H1 (cell line): ENCODE measurements at regions not wholly inside any gene's neighbourhood (a gene's known extent, or its start where the extent isn't known, plus 50 kb on each side); places are given as distances from the start of the nearest gene placed in this dataset.

Experiments
- CTCF ChIA-PET: fragments of 300-600 bp; sonication (Branson Sonifier 250); formaldehyde crosslinking; loops from one replicate; lab custom pipeline; 2021; ENCODE audit not compliant: partially characterized antibody; lab: Charles Lee
- POLR2A ChIA-PET: fragments of 300-600 bp; sonication (Branson Sonifier 250); formaldehyde crosslinking; loops from one replicate; lab custom pipeline; 2021; ENCODE audit warnings: inconsistent platforms; ENCODE audit not compliant: partially characterized antibody; lab: Charles Lee
- DNase-seq, 2 experiments: peaks; one replicate each; pipeline versions ENCODE4 v3.0.0 to v3.0.0-alpha.2; 2010 to 2022; ENCODE audit warnings: low spot score in 2 of 2, low read depth in 1 of 2, mixed read lengths in 1 of 2
- FAIRE-seq: peaks from 2 replicates; lab custom pipeline; 2011; peaks lifted over from hg19 to GRCh38; lab: Jason Lieb, UNC
- H2AFZ ChIP-seq: 2 replicates; pipeline ENCODE4 v1.8.1; 2012; ENCODE audit warnings: low read length, inconsistent platforms
- H2AK5ac ChIP-seq: 2 replicates; pipeline ENCODE4 v1.6.1; 2013; ENCODE audit warnings: low read depth, low read length
- H2BK120ac ChIP-seq: replicated peaks from 2 replicates; pipeline ENCODE3; 2013; ENCODE audit warnings: low read depth, low read length, inconsistent platforms
- H2BK12ac ChIP-seq: 2 replicates; pipeline ENCODE4 v1.6.1; 2013; ENCODE audit warnings: low read depth, low read length
- H2BK15ac ChIP-seq: 2 replicates; pipeline ENCODE4 v1.6.1; 2013; ENCODE audit warnings: low read length
- H2BK20ac ChIP-seq: 2 replicates; pipeline ENCODE4 v1.6.1; 2013; ENCODE audit warnings: low read length
- H2BK5ac ChIP-seq: 2 replicates; pipeline ENCODE4 v1.6.1; 2013; ENCODE audit warnings: low read depth, low read length
- H3K14ac ChIP-seq: 2 replicates; pipeline ENCODE4 v1.6.1; 2013; ENCODE audit warnings: inconsistent platforms; ENCODE audit not compliant: insufficient read length
- H3K18ac ChIP-seq: 2 replicates; pipeline ENCODE4 v1.6.1; 2013; ENCODE audit warnings: low read length; ENCODE audit errors: extremely low read depth
- H3K23ac ChIP-seq: 2 replicates; pipeline ENCODE4 v1.6.1; 2013; ENCODE audit warnings: inconsistent platforms; ENCODE audit not compliant: insufficient read length
- H3K23me2 ChIP-seq: 2 replicates; pipeline ENCODE4 v1.6.1; 2013; ENCODE audit warnings: low read depth, low read length
- H3K27ac ChIP-seq: 2 replicates; pipeline ENCODE4 v1.6.1; 2011; ENCODE audit warnings: low read depth, low read length, inconsistent platforms
- H3K27me3 ChIP-seq, 4 experiments: replicated peaks in 1 of 4; 1 replicate in 1 of 4; 2 replicates in 3 of 4; pipeline versions ENCODE4 v1.6.1 to v1.8.1; 2011 to 2013; ENCODE audit warnings: low read length in 3 of 4, mild to moderate bottlenecking in 3 of 4, inconsistent platforms in 2 of 4, mixed read lengths in 2 of 4, moderate library complexity in 1 of 4; ENCODE audit not compliant: control insufficient read depth in 3 of 4, insufficient read depth in 3 of 4; ENCODE audit errors: extremely low read depth in 1 of 4
- H3K36me3 ChIP-seq, 4 experiments: 2 replicates each; pipeline versions ENCODE4 v1.6.1 to v1.8.1; 2011 to 2013; ENCODE audit warnings: mild to moderate bottlenecking in 4 of 4, low read length in 3 of 4, moderate library complexity in 2 of 4, control low read depth in 1 of 4, inconsistent platforms in 1 of 4; ENCODE audit not compliant: insufficient read depth in 4 of 4, control insufficient read depth in 2 of 4
- H3K4ac ChIP-seq: replicated peaks from 2 replicates; pipeline ENCODE3; 2013; ENCODE audit warnings: low read length, low read depth, mixed read lengths, inconsistent platforms; ENCODE audit not compliant: insufficient read length
- H3K4me1 ChIP-seq, 4 experiments: replicated peaks in 1 of 4; 1 replicate in 1 of 4; 2 replicates in 3 of 4; pipeline versions ENCODE4 v1.6.1 to v1.8.1; 2011 to 2013; ENCODE audit warnings: low read length in 3 of 4, inconsistent platforms in 2 of 4, mixed read lengths in 1 of 4; ENCODE audit not compliant: insufficient read depth in 4 of 4, control insufficient read depth in 3 of 4
- H3K4me2 ChIP-seq, 2 experiments: 2 replicates each; pipeline versions ENCODE4 v1.6.1 to v1.8.1; 2011 to 2013; ENCODE audit warnings: low read depth in 2 of 2, low read length in 2 of 2, control low read depth in 1 of 2, inconsistent platforms in 1 of 2, mild to moderate bottlenecking in 1 of 2; ENCODE audit not compliant: insufficient read depth in 1 of 2
- H3K4me3 ChIP-seq, 4 experiments: fragments of 200-600, 300-600 bp in 1 of 4; sonication (generic), shearing (Covaris generic), sonication (Bioruptor Twin) in 1 of 4; 2 replicates each; pipeline versions ENCODE4 v1.5.1 to v1.8.1; 2011 to 2016; ENCODE audit warnings: low read length in 4 of 4, low read depth in 3 of 4, control low read depth in 2 of 4, inconsistent platforms in 2 of 4, mild to moderate bottlenecking in 2 of 4, mixed read lengths in 1 of 4, moderate library complexity in 1 of 4; ENCODE audit not compliant: insufficient read depth in 2 of 4; ENCODE audit errors: extremely low read depth in 1 of 4
- H3K56ac ChIP-seq: replicated peaks from 2 replicates; pipeline ENCODE3; 2013; ENCODE audit warnings: low read depth, mild to moderate bottlenecking, mixed read lengths, low read length, inconsistent platforms; ENCODE audit not compliant: insufficient read length
- H3K79me1 ChIP-seq: 2 replicates; pipeline ENCODE4 v1.6.1; 2013; ENCODE audit warnings: low read depth, low read length, control low read depth
- H3K79me2 ChIP-seq, 2 experiments: 2 replicates each; pipeline versions ENCODE4 v1.6.1 to v1.8.1; 2012 to 2013; ENCODE audit warnings: low read length in 2 of 2, mild to moderate bottlenecking in 2 of 2, inconsistent platforms in 1 of 2; ENCODE audit not compliant: insufficient read depth in 2 of 2, control insufficient read depth in 1 of 2
- H3K9ac ChIP-seq, 4 experiments: replicated peaks in 1 of 4; 1 replicate in 1 of 4; 2 replicates in 3 of 4; pipeline versions ENCODE4 v1.6.1 to v1.8.1; 2011 to 2013; ENCODE audit warnings: low read depth in 3 of 4, low read length in 3 of 4, control low read depth in 2 of 4, mild to moderate bottlenecking in 2 of 4, moderate library complexity in 2 of 4, inconsistent platforms in 1 of 4; ENCODE audit errors: extremely low read depth in 1 of 4
- H3K9me3 ChIP-seq, 2 experiments: 2 replicates each; pipeline versions ENCODE4 v1.6.1 to v1.8.1; 2012 to 2013; ENCODE audit warnings: mild to moderate bottlenecking in 2 of 2, moderate library complexity in 2 of 2, control low read depth in 1 of 2, inconsistent platforms in 1 of 2, low read depth in 1 of 2, low read length in 1 of 2, mixed read lengths in 1 of 2; ENCODE audit not compliant: insufficient read depth in 2 of 2
- H4K20me1 ChIP-seq, 2 experiments: replicated peaks in 1 of 2; 2 replicates each; pipeline versions ENCODE3 to v1.8.1; 2011 to 2013; ENCODE audit warnings: inconsistent platforms in 2 of 2, low read length in 2 of 2, mild to moderate bottlenecking in 1 of 2; ENCODE audit not compliant: insufficient read depth in 2 of 2, control insufficient read depth in 1 of 2
- H4K5ac ChIP-seq: 2 replicates; pipeline ENCODE4 v1.6.1; 2013; ENCODE audit warnings: low read length, low read depth, mixed read lengths, inconsistent platforms; ENCODE audit not compliant: insufficient read length
- H4K8ac ChIP-seq: 2 replicates; pipeline ENCODE4 v1.8.0; 2013; ENCODE audit warnings: mild to moderate bottlenecking, moderate library complexity, low read length, inconsistent platforms; ENCODE audit not compliant: insufficient read depth; ENCODE audit errors: extremely low read depth
- H4K91ac ChIP-seq: replicated peaks from 2 replicates; pipeline ENCODE3; 2013; ENCODE audit warnings: low read length, mixed read lengths, inconsistent platforms; ENCODE audit not compliant: insufficient read length
- BCL11A ChIP-seq, 2 experiments: IDR thresholded peaks; one replicate each; pipeline ENCODE4 v1.6.1; 2011; ENCODE audit warnings: low read depth in 2 of 2, low read length in 2 of 2, mild to moderate bottlenecking in 2 of 2
- BRCA1 ChIP-seq: IDR thresholded peaks from 2 replicates; pipeline ENCODE4 v1.6.1; 2012; ENCODE audit warnings: low read depth, low read length, improper control_type of control experiment
- CBX8 ChIP-seq: fragments of 300-800, 300-1000 bp; sonication (generic); IDR thresholded peaks from 2 replicates; pipeline ENCODE4 v1.7.1; 2016; ENCODE audit warnings: low read depth, low read length, borderline replicate concordance
- CHD2 ChIP-seq: IDR thresholded peaks from 2 replicates; pipeline ENCODE4 v1.6.1; 2012; ENCODE audit warnings: low read length, improper control_type of control experiment
- MAX ChIP-seq: IDR thresholded peaks from 2 replicates; pipeline ENCODE4 v1.6.1; 2012; ENCODE audit warnings: inconsistent platforms
- RFX5 ChIP-seq: IDR thresholded peaks from 2 replicates; pipeline ENCODE4 v1.6.1; 2011; ENCODE audit warnings: low read depth, low read length, improper control_type of control experiment, borderline replicate concordance
- SAP30 ChIP-seq: fragments of 300-600 bp; sonication (generic); IDR thresholded peaks from 2 replicates; pipeline ENCODE4 v1.7.1; 2012; ENCODE audit warnings: low read length, moderate library complexity, mild to moderate bottlenecking, inconsistent platforms; ENCODE audit not compliant: insufficient read depth, insufficient replicate concordance
- SIX5 ChIP-seq: IDR thresholded peaks from 2 replicates; pipeline ENCODE4 v1.6.1; 2011; ENCODE audit warnings: mild to moderate bottlenecking, low read depth, low read length
- SP2 ChIP-seq: IDR thresholded peaks from 2 replicates; pipeline ENCODE4 v1.6.1; 2012; ENCODE audit warnings: mild to moderate bottlenecking, low read length, inconsistent platforms
- SRF ChIP-seq: IDR thresholded peaks from 2 replicates; pipeline ENCODE4 v1.6.1; 2011; ENCODE audit warnings: mild to moderate bottlenecking, low read depth, low read length, moderate library complexity
- TAF7 ChIP-seq: optimal IDR thresholded peaks from 2 replicates; pipeline ENCODE3; 2011; ENCODE audit warnings: low read depth, mild to moderate bottlenecking, inconsistent platforms, low read length, moderate library complexity, borderline replicate concordance
- TEAD4 ChIP-seq: IDR thresholded peaks from 2 replicates; pipeline ENCODE4 v1.6.1; 2012; ENCODE audit warnings: low read depth, low read length, inconsistent platforms, mixed read lengths
- USF2 ChIP-seq: IDR thresholded peaks from 2 replicates; pipeline ENCODE4 v1.6.1; 2011; ENCODE audit warnings: low read length, improper control_type of control experiment
- ZNF274 ChIP-seq: IDR thresholded peaks from 2 replicates; pipeline ENCODE4 v1.7.0; 2012; ENCODE audit warnings: low read length, borderline replicate concordance; ENCODE audit errors: extremely low read depth
- WGBS, 2 experiments: shearing (Covaris generic) in 1 of 2; methylation state at CpG; one replicate each; pipeline versions ENCODE4 v1.1.6 to v1.1.7; 2013 to 2015; ENCODE audit warnings: low lambda C conversion rate in 2 of 2, mixed read lengths in 2 of 2, inconsistent platforms in 1 of 2, low coverage in 1 of 2, missing lambda C conversion rate in 1 of 2; ENCODE audit not compliant: insufficient replicate concordance in 2 of 2, insufficient coverage in 1 of 2, insufficient read length in 1 of 2; ENCODE audit errors: extremely low coverage in 1 of 2, missing lambda C conversion rate in 1 of 2; 5-methylcytosine and 5-hydroxymethylcytosine counted together

- Histone ChIP-seq H3K36me3 (no peaks in the 10 kb centered on the region), H3K79me2 (no peaks in the 10 kb centered on the region), H3K27ac (no peak overlapping the region), H2BK12ac (no peak overlapping the region), H3K4ac (no peak overlapping the region), H3K23ac (no peak overlapping the region), H2AFZ (no peak overlapping the region), H3K23me2 (no peaks in the 10 kb centered on the region), H4K8ac (no peak overlapping the region), H3K79me1 (no peaks in the 10 kb centered on the region), H3K4me3 (no peak overlapping the region), H2BK5ac (no peak overlapping the region), H4K20me1 (no peaks in the 10 kb centered on the region), H3K14ac (no peak overlapping the region), H3K18ac (no peak overlapping the region), H3K9ac (no peak overlapping the region), H3K4me2 (no peak overlapping the region), H3K9me3 (0 out of 4 replicates have a peak, but pooled peaks cover 0 to 3% of the 10 kb centered on the region in 2 experiments), H2BK120ac (no peak overlapping the region), H3K4me1 (no peaks in the 10 kb centered on the region), H2BK20ac (no peak overlapping the region), H4K91ac (no peak overlapping the region), H2AK5ac (no peak overlapping the region), H3K27me3 (no peaks in the 10 kb centered on the region), H3K56ac (no peak overlapping the region), H2BK15ac (no peak overlapping the region), H4K5ac (no peak overlapping the region)
- POLR2A ChIA-PET, result interaction anchor here (1.2 kb wide), 1 partner anchor 9 kb away, joined by 5 read pairs; no protein-coding TSS in a partner anchor
- CTCF ChIA-PET, result interaction anchor here (1.3 kb wide), 1 partner anchor 87 kb away, joined by 3 read pairs; no protein-coding TSS in a partner anchor
- FAIRE-seq (no peak), DNase-seq (no peak)
- WGBS, 2 experiments, result 89% methylated on average over 10 of the region's 11 CpGs; no CpG with 5 or more reads in 1 of the 2 experiments
- TF ChIP-seq ZNF274, result no peak
- no peak for TF ChIP-seq SIX5
- TF ChIP-seq CBX8, result no peak
- TF ChIP-seq TEAD4, result no peak
- TF ChIP-seq USF2, result no peak
- no peak for TF ChIP-seq TAF7
- no peak for TF ChIP-seq SAP30
- no peak for TF ChIP-seq RFX5
- TF ChIP-seq SRF, result no peak
- TF ChIP-seq CHD2, result no peak
- no peak for TF ChIP-seq SP2
- TF ChIP-seq BRCA1, result no peak
- TF ChIP-seq BCL11A (IDR thresholded peaks at IDR 0.05; ENCODE audit: low read depth in 2 of 2, low read length in 2 of 2), result no peak
- TF ChIP-seq MAX, result no peak
Observed at GRCh38 chr20:51230727-51231126, 207.8 kb upstream of the KCNG1 start.
